GM19452 (cell line): ENCODE measurements at regions not wholly inside any gene's neighbourhood (a gene's known extent, or its start where the extent isn't known, plus 50 kb on each side); places are given as distances from the start of the nearest gene placed in this dataset.
"Not testable (repeated sequence)": the region's sequence is repeated elsewhere in the genome, so short reads cannot be mapped to it uniquely, and the experiment has no call there.

Source experiments
- ATAC-seq: cut with Tn5 transposase; IDR thresholded peaks from one replicate; pipeline ENCODE4 v1.9.1; 2021; ENCODE audit not compliant: unreplicated experiment

DNA sequence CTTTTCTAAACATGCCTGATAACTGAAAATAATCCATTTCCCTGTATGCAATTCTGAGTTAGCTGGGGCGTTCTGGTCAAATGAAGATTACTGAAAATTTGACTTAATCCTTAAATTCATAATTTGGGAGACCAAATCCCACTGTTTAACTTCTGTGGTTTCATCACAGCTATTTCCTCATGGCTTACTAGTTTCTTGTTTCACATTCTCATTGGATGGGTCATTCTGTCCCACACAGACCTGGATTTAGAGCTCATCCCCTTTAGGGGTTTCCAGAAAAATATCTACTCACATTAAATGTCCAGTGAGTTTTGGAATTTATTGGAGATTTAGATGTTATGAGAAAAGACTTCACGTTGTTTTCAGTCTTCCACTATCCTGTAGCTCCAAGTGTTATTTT, 709.3 kb upstream of the KLHL1 start:
- ATAC-seq, result no peak

DNA sequence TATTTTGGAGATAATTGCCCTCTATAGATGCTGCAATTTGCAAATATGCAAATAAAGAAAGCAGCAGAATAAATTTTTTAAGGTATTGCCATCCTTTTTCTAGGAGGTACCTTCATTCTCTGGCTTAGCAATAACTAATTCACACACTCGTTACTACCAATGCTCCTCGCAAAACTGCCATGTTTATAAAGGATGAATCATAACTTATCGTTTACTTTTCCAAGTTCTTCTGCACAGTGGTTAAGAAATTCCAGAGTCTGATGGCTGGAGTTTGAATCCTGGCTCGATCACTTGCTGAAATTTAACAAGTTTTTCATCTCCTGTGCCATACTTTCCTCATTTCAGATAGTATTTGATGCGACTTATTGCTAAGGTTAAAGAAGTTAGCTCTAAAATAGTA, 708.6 kb upstream of the KLHL1 start:
- ATAC-seq, result no peak

DNA sequence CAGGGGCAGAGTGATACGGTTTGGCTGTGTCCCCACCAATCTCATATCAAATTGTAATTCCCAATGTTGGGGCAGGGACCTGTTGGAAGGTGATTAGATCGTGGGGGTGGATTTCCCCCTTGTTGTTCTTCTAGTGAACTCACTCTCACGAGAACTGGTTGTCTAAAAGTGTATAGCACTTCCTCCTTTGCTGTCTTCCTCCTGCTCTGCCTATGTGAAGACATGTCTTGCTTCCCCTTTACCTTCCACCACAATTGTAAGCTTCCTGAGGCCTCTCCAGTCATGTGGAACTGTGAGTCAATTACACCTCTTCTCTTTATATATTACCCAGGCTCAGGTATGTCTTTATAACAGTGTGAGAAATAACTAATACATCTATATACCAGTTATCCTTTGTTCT, 706.4 kb upstream of the KLHL1 start:
- ATAC-seq, result no peak

DNA sequence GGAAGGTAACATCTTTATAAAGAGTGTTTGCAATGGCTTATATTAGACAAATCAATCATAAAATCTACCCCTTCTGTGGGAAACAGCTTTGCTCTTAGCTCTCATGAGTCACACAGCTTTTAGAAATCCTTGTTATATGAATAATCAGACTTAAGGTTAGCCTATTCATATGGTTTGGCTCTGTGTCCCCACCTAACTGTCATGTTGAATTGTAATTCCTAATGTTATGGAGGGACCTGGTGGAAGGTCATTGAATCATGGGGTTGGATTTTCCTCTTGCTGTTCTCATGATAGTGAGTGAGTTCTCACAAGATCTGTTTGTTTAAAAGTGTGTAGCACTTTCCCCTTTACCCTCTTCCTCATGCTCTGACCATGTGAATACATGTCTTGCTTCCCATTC, 704.2 kb upstream of the KLHL1 start:
- ATAC-seq, result no peak

DNA sequence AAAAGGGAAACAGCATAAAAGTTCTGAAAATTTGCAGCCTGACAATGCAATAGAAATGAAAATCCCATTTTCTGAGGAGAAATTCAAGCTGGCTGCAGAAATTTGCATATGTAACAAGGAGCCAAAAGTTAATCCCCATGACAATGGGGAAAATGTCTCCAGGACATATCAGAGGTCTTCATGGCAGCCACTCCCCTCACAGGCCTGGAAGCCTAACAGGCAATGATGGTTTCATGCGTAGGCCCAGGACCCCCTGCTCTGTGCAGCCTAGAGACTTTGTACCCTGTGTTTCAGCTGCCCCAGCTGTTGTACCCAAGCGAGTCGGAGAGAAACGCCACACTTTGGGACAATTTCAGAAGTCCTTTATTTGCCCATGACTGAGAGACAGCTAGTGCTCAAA, 701.3 kb upstream of the KLHL1 start:
- ATAC-seq, result no peak

DNA sequence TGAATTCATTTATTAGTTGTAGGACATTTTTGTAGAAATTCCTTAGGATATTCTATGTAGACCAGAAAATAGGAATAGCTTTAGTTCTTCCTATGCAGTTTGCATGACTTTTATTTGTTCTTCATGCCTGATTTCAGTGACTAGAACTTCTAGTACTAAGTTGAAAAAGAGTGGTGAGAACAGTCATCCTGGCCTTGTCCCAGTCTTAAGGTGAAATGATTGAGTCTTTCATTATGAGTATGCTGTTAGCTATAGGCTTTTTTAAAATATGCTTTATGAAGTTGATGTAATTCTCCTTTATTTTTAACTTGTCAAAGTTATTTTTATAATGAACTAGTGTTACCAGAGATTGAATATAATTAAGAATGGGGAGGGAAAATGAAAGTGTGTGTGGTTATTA, 690.1 kb upstream of the KLHL1 start:
- ATAC-seq, result no peak

DNA sequence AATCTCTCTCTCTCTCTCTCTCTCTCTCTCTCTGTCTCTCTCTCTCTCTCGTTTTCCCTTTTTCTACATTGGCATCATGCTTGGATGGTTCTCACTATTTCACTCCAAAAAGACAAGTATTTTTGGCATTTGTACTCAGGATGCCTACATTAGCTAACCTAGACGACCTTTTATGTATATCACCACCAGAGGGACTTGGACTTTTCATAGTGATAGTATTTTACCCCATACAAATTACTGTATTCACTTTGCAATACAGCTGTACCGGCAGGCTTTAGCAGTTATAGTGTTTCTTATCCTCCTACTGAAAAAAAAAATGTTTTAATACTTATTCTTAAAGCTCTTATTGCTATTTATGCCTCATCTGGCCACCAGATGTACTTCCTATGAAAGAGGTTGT, 687.2 kb upstream of the KLHL1 start:
- no peak for ATAC-seq

DNA sequence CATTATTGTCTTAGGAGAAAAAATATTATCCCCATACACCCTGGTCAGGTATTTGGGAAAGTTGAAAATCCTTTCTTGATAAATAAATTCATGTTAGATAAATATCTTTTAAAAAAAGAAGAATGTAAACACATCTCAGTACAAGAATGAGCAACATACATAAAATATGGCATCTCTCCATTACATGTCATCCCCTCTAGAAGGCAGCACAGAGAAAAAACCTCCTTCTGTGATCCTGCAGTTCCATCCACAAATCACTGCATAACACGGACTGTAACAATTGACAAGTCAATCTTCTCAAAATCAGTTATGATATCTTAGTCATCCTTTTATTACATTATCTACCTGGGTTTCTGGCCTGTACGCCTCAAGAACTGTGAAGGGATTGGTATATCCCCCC, 683.9 kb upstream of the KLHL1 start:
- ATAC-seq, result no peak

DNA sequence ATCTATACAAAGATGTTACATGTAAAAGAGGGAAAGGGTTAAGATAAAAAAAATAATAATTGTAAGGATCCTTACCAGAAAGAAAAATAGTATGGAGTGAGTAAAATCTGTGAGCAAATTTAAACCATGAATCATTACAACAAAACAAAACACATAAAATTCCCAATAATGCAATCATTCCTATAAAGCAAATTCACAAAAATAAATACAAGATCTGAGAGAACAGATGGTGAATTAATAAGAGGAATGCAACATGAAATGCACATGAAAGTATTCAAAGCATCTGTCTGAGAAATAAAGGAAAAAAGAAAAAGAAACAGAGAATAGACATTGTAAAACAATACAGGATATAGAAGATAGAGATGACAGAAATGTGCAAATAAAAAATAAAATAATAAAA, 681.5 kb upstream of the KLHL1 start:
- ATAC-seq, result no peak

DNA sequence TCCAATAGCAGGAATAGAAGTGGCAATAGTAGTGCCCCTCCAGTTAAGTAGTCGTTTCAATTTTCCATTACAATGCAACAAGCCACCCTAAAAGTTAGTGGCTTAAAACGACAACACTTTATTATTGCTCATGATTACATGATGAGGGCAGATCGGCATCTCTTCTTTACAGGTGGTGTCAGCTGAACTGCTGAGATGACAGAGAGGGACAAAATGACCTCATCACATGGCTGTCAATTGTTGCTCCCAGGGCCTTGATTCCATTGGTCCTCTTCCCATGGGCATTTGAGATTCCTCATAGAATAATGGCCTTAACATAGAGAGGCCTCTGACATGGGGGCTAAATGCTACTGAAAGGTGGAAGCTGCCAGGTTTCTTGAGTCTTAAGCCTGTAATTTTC, 679.8 kb upstream of the KLHL1 start:
- ATAC-seq, result no peak

DNA sequence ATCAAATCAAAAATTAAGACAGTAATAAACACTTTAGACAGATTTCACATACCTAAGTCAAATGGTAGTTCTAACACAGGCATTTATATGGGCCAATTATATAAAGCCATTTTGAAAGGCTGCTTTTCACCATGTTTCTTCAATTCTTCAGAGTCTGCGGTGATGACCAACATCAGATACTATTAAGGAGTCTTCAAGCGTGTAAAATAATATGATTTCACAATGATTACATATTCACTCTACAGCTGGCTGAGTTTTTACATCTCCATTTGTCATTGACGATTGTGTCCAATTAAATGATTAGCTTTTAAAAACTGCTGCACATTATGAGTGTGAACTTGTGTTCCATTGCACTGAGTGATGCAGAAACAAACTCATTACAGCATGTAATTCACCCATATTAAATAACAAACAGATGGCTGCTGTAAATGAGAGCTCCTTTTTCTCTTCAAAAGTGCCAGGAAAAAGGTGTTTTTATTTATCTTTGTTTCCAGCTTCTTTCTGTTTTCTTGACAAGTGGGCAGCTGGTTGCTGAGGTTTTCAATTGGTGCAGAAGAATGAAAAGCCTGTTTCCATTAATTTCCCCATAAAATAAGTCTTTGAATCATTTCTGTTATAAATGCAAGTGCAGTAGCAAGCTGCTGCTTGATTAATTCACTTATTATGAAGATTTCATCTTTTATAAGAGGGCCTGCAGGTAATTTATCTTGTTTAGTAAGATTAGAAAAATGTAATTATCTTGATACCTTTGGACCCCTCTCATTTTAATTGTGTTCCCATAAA, 676.1 kb upstream of the KLHL1 start:
- ATAC-seq, result no peak

DNA sequence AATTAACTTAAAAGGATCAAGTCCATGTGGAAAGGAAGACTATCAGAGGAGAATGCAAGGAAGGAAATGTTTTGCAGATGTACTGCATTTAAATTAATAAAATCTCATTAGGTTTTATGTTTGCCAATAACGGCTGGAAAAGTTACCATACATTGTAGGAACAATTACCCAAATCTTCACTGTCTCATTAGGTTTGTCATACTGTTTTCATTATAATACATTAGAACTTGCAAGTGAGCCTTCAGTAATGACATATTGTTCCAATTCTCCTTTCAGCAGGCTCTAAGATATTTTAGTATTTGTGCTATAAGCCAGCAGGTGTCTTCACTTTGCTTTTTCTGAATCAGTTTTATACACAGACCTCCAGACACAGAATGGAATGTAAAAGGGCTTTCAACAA, 661.6 kb upstream of the KLHL1 start:
- ATAC-seq, result no peak

DNA sequence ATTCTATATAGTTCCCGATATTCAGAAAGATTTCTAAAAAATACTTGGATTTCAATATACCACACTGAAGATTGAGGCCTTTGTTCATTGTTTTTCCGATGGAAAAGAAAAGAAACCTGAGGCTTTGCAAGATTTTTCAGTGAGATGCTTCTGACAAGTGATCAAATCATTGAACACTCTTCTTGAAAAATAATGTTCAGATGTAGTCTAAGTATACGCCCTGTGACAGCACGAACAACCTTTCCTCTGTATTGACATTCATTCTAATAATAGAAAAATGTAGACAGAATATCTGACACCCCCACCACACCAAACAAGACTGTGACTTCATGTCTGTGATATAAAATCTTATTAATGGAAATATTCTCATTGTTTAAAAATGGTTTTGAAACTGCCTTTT, 650.7 kb upstream of the KLHL1 start:
- no peak for ATAC-seq

DNA sequence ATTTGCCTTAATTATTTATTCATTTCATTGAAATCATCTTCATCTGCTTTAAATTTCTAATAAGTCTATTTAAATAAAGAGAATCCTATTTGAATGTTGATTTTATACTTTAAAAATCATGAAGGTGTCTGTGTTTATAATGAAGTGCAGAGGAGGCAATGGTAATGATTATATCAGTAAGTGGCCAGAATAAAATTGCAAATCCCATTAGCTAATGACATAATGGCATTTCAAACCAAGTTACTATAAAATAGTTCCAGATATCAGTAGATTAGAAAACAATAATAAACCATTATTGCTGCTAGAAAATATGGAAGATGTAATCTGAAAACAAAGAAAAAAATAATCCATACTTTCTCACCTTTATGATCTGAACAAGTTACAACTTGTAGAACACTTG, 647.8 kb upstream of the KLHL1 start:
- no peak for ATAC-seq

DNA sequence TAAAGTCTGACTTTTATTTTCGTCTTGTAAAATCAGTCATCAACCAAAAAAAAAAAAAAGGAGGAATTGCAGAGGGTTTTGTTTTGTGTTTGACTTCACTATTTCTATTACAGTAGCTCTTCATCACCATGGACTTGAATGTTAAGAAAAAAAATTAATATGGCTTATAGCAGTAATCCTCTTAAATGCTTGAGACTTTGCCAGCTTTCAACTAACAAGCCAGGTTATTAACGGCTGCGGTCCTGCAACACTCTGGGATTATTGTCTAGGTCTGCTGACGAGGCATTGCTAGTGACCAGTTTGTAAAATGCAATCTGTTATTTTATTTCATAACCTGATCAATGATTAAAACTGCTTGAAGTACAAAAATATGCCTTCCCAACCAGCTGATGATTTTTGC, 647.2 kb upstream of the KLHL1 start:
- no peak for ATAC-seq

DNA sequence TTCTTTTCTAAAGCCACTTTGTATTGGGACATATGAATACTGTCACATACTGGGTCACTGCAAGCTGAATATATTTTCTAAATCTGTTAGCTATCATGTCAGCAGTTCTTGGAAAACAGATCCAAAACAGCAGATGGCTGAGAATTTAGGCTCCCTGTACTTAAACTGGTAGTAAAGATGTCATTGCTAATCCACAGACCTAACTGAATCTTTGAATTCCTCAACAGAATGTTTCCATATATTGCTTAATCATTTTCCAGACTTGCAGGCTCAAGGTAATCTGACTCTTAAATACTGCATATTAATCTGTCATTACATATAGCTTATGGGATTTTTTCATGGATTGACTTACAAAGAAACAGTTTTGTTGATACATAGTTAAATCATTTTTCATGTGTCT, 639.0 kb upstream of the KLHL1 start:
- no peak for ATAC-seq

DNA sequence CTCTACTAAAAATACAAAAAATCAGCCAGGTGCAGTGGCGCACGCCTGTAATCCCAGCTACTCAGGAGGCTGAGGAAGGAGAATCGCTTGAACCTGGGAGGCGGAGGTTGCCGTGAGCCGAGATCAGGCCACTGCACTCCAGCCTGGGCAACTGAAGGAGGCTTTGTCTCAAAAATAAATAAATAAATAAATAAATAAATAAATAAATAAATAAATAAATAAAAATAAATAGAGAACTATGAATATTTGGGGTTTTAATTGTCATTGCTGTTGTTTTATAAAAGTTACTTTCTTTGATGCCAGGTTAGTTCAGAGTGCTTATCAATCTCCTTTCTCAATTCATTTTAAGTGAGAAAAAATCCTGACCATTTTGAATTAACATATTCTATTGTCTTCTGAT, 638.2 kb upstream of the KLHL1 start:
- not testable (repeated sequence) for ATAC-seq

DNA sequence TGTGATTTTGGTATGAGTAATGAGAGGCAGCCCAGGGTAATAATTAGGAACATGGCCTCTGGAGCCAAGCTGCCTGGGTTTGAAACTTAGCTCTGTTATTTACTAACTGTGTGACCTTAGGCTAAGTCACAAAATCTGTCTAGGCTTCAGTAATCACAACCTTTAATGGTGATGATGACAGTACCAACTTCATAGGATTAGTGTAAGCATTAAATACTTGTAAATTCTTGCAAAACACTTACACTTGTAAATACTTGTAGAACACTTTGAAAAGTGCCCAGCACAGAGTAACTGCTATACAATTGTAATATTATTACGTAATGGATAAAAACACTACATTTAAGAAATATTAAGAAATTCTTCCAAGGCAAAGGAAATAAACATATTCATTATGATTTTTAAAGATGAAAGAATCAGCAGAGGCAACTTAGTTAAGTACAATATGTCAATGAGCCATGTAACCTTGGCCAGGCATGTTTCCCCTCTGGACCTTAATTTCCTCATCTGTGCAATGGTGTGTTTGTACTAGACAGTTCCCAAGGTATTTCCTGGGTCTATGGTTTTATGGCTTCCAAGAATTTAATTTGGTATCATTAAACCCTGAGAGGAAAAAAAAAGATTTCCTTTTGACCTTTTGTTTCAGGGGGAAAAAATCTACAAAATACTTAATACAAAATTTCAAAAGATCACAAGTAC, 628.5 kb upstream of the KLHL1 start:
- ATAC-seq, result no peak

DNA sequence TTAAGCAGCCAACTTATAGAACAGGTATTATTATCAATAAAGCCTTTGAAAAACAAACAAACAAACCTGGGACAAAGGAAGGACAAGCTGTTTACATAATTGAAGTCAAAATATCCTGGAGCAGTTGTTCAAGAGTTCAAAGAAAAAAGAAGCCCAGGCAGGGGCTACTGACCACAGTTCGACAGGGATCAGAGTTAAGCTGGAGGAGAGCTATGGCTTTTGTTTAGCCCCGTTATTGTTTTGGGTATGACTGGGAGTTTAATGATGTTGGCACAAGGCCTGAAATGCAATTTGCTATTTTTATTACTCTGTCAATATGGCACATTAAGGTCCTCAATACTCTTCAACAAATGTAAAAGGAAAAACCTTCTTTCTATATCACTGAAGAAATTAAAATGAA, 624.4 kb upstream of the KLHL1 start:
- ATAC-seq, result no peak

DNA sequence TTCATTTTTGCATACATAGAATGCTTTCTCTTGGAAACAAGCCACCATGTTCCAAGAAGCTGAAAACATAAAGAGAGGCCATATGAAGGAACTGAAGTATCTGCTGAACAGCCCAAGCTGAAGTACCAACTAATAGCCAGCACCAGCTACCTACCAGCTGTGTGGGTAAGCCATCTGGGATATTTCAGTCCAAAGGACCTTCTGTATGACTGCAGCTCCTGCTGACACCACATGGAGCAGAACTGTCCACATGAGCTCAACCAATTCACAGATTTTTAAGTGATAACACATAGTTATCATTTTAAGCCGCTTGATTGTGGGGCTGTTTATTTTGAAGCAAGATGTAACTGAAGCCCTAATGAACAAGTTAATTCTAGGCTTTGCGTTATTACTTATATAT, 621.1 kb upstream of the KLHL1 start:
- no peak for ATAC-seq

DNA sequence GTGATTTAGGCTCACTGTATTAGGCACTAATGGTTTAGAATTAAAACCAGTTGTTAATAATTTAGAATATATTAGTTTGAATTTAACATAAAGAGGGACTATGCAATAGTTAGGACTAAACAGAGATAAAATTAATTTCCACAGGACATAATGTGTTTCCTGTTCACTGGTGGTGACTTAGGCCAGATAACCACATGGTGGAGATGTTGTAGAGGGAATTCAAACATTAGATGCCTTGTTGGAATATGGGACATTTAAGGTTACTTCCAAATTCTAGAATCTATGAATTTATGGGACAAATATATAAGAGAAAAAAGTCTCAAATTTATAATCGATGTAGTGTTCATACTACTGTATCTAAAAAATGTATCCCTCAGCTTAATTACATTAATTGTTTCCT, 615.5 kb upstream of the KLHL1 start:
- no peak for ATAC-seq

DNA sequence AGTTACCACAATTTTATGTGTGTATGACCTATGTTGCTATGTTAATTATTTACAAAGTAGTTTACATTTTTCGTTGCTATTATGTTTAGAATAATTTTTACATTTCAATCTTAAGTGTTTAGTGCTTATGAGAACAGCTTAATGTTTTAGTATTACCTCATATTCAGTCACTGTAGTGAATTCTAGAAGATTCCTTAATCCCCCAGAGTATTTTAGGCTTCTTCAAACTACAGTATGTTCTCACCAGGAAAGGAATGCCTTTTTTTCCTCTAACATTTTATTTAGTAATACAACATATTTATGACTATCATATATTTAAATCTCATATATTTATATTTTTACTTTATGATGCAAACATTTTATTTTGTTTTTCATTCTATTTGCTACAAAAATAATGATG, 612.1 kb upstream of the KLHL1 start:
- ATAC-seq, result no peak

DNA sequence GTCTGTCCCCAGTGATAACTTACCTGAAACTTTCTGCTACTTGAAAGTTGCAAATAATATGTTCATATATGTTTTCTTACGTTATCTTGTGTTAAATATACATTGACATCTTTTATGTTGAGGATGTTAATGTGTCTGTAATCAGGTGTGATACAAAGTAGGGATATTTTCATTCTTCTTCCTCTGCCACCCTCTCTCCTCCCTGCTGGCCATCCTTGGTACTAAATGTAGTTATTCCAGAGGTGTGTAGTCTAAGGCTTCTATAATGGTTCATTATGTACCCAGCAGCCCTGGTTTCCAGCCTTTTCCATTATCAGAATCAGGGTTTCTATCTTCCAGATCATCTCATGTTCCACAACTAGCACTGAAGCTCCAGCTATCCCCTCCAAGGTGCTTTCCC, 606.7 kb upstream of the KLHL1 start:
- no peak for ATAC-seq
